ENCODE measurements at regions not wholly inside any gene's neighbourhood (a gene's known extent, or its start where the extent isn't known, plus 50 kb on each side); places are given as distances from the start of the nearest gene placed in this dataset.

DNA sequence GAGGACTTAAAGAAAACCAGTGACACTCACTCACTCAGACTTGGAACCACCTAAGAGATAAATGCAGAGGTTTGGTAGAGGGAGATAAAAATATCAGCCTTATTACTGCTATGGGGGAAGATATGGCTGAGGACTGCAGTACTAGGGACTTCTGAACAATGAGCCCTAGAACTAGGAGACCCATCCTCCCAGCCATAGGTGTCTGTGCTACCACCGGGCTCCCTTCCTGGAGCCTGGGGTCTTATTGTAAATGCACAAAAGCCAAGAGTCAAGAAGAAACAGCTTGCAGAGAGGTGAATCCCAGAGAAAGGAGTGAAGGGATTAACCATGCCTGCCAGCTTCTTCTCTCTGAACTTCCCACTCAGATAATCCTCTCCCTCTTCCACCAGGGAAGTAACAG lies 108.3 kb upstream of the AKR1E2 start:
- H3K36me3 ChIP-seq (ENCODE audit: control insufficient read depth, insufficient read depth, low read length): no peaks in the 10 kb centered on the region
- no peaks in the 10 kb centered on the region for H3K4me1 ChIP-seq
- ChIA-PET POLR2A (no interaction called here), CTCF (no interaction called here)
- Mint-ChIP-seq H3K27me3 (ENCODE audit: insufficient read depth, unreplicated experiment) (peaks cover 18% of the 10 kb centered on the region), H3K4me3 (ENCODE audit: unreplicated experiment) (no peak overlapping the region), H3K4me1 (ENCODE audit: low read depth, unreplicated experiment) (no peaks in the 10 kb centered on the region), H3K27ac (ENCODE audit: unreplicated experiment) (no peak overlapping the region), H3K36me3 (ENCODE audit: insufficient read depth, unreplicated experiment) (no peaks in the 10 kb centered on the region), H3K9me3 (ENCODE audit: unreplicated experiment) (no peaks in the 10 kb centered on the region)
- BruUV-seq (replicated peaks): no TSS peak
- H3K4me3 ChIP-seq (ENCODE audit: low read depth, low read length): no peak overlapping the region
- H3K27me3 ChIP-seq (replicated peaks; ENCODE audit: control insufficient read depth, insufficient read depth, low read length): no peaks in the 10 kb centered on the region
- no peak for DNase-seq
- TF ChIP-seq, protein P1, sequence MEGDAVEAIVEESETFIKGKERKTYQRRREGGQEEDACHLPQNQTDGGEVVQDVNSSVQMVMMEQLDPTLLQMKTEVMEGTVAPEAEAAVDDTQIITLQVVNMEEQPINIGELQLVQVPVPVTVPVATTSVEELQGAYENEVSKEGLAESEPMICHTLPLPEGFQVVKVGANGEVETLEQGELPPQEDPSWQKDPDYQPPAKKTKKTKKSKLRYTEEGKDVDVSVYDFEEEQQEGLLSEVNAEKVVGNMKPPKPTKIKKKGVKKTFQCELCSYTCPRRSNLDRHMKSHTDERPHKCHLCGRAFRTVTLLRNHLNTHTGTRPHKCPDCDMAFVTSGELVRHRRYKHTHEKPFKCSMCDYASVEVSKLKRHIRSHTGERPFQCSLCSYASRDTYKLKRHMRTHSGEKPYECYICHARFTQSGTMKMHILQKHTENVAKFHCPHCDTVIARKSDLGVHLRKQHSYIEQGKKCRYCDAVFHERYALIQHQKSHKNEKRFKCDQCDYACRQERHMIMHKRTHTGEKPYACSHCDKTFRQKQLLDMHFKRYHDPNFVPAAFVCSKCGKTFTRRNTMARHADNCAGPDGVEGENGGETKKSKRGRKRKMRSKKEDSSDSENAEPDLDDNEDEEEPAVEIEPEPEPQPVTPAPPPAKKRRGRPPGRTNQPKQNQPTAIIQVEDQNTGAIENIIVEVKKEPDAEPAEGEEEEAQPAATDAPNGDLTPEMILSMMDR (IDR thresholded peaks at IDR 0.05; ENCODE audit: insufficient read depth in 1 of 2, low read depth in 1 of 2, low read length in 1 of 2, severe bottlenecking in 1 of 2, unreplicated experiment in 1 of 2): no peak
- intact Hi-C loops (cut with micrococcal nuclease; ENCODE audit: unreplicated experiment): no loop called here
- H3K9me3 ChIP-seq: no peaks in the 10 kb centered on the region

DNA sequence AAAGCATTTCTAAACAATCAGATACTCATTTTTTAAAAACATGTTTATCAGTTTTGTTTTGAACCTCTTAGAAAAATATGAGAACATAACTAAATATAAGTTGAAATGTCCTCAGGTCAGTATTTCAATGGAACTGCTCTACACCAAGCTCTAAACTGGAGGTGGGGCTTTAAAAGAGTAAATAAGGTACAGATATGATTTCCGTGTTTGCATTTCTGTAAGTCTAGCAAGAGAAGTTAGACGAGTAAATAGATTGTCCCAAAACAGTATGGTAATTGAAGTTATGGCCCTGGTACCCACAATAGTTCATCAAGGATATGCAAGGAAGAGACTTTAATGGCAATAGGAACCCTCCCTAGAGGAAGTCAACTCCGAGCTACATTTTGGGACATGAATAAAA lies 115.1 kb upstream of the AKR1E2 start:
- intact Hi-C loops (cut with micrococcal nuclease; ENCODE audit: unreplicated experiment): no loop called here
- no peaks in the 10 kb centered on the region for H3K9me3 ChIP-seq
- ChIA-PET POLR2A (no interaction called here), CTCF (interaction anchor here (1.2 kb wide), 1 partner anchor 10 kb away, joined by 3 read pairs; no protein-coding TSS in a partner anchor)
- DNase-seq: no peak
- H3K9me3 Mint-ChIP-seq (ENCODE audit: unreplicated experiment): no peaks in the 10 kb centered on the region
- no peaks in the 10 kb centered on the region for H3K4me1 Mint-ChIP-seq (ENCODE audit: low read depth, unreplicated experiment)
- H3K27ac Mint-ChIP-seq (ENCODE audit: unreplicated experiment): no peak overlapping the region
- H3K36me3 ChIP-seq (ENCODE audit: control insufficient read depth, insufficient read depth, low read length): no peaks in the 10 kb centered on the region
- H3K4me3 Mint-ChIP-seq (ENCODE audit: unreplicated experiment): no peak overlapping the region
- no TSS peak for BruUV-seq (replicated peaks)
- H3K36me3 Mint-ChIP-seq (ENCODE audit: insufficient read depth, unreplicated experiment): no peaks in the 10 kb centered on the region
- no peaks in the 10 kb centered on the region for H3K4me1 ChIP-seq
- H3K27me3 ChIP-seq (replicated peaks; ENCODE audit: control insufficient read depth, insufficient read depth, low read length): no peaks in the 10 kb centered on the region
- peaks cover 5% of the 10 kb centered on the region for H3K27me3 Mint-ChIP-seq (ENCODE audit: insufficient read depth, unreplicated experiment)
- TF ChIP-seq, protein P1 (IDR thresholded peaks at IDR 0.05; ENCODE audit: insufficient read depth in 1 of 2, low read depth in 1 of 2, low read length in 1 of 2, severe bottlenecking in 1 of 2, unreplicated experiment in 1 of 2): no peak
- no peak overlapping the region for H3K4me3 ChIP-seq (ENCODE audit: low read depth, low read length)

DNA sequence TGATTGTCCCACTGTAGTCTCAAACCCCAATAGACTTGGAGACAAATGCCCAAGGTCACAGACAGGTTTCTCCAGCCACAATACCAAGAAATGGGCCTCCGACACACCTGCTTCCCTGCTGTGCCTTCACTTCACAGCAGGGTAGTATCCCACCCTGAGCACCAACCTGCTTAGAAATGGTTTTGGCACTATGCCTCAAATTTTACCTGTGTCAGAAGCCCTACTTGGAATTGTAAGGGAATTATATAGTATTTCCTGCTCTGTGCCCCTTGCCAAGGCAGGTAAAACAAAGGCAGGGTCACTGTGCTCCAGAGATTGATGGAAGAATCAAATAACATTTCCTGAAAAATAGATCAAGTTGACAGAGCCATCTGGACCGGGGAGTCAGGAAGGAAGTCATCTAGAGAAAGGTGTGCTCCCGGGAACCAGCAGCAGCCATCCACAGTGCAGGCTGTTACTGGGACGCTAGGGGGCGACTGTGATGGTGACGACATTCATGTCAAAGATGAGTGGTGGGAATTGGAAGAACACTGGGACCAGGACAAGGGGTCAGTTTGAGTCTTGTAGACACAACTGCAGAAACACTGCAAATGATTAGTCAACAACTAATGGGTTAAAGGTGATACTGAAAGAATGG lies 117.8 kb upstream of the AKR1E2 start:
- Histone ChIP-seq H3K4me1 (no peaks in the 10 kb centered on the region), H3K4me3 (ENCODE audit: low read depth, low read length) (no peak overlapping the region), H3K36me3 (ENCODE audit: control insufficient read depth, insufficient read depth, low read length) (no peaks in the 10 kb centered on the region), H3K27me3 (replicated peaks; ENCODE audit: control insufficient read depth, insufficient read depth, low read length) (no peaks in the 10 kb centered on the region), H3K9me3 (no peaks in the 10 kb centered on the region)
- Mint-ChIP-seq H3K27me3 (ENCODE audit: insufficient read depth, unreplicated experiment) (no peaks in the 10 kb centered on the region), H3K4me3 (ENCODE audit: unreplicated experiment) (no peak overlapping the region), H3K9me3 (ENCODE audit: unreplicated experiment) (no peaks in the 10 kb centered on the region), H3K27ac (ENCODE audit: unreplicated experiment) (no peak overlapping the region), H3K36me3 (ENCODE audit: insufficient read depth, unreplicated experiment) (no peaks in the 10 kb centered on the region), H3K4me1 (ENCODE audit: low read depth, unreplicated experiment) (no peaks in the 10 kb centered on the region)
- peak; percentile 50 to 55 for DNase-seq
- CTCF ChIA-PET: no interaction called here
- BruUV-seq (replicated peaks): no TSS peak
- intact Hi-C loops (cut with micrococcal nuclease; ENCODE audit: unreplicated experiment): no loop called here
- TF ChIP-seq, protein P1 (IDR thresholded peaks at IDR 0.05; ENCODE audit: insufficient read depth in 1 of 2, low read depth in 1 of 2, low read length in 1 of 2, severe bottlenecking in 1 of 2, unreplicated experiment in 1 of 2): peak; percentile 41 to 71
- POLR2A ChIA-PET: no interaction called here
